Kidney (tissue), 13 donors: ENCODE measurements at regions not wholly inside any gene's neighbourhood (a gene's known extent, or its start where the extent isn't known, plus 50 kb on each side); places are given as distances from the start of the nearest gene placed in this dataset.
A peak's percentile ranks its signal among the peaks of the same experiment; 100 is the strongest.

ENCODE experiments used
- DNase-seq, 5 donors: peaks; one replicate each; pipeline ENCODE4 v3.0.0-alpha.2; 2013 to 2020
- FAIRE-seq: peaks from 2 replicates; lab custom pipeline; 2012; peaks lifted over from hg19 to GRCh38; lab: Jason Lieb, UNC
- H3K27ac ChIP-seq, 2 donors: one replicate each; pipeline ENCODE4 v1.7.0; 2013; ENCODE audit warnings: low read depth in 2 of 2, low read length in 2 of 2, inconsistent platforms in 1 of 2
- H3K27me3 ChIP-seq: one replicate; pipeline ENCODE4 v1.7.1; 2013; ENCODE audit warnings: low read length, inconsistent platforms; ENCODE audit not compliant: control insufficient read depth, insufficient read depth
- H3K36me3 ChIP-seq, 3 donors: one replicate each; pipeline versions ENCODE4 v1.7.0 to v1.7.1; 2013; ENCODE audit warnings: low read length in 3 of 3, control low read depth in 1 of 3, inconsistent platforms in 1 of 3; ENCODE audit not compliant: insufficient read depth in 3 of 3, control insufficient read depth in 2 of 3
- H3K4me1 ChIP-seq, 3 donors: one replicate each; pipeline versions ENCODE4 v1.7.0 to v1.7.1; 2013; ENCODE audit warnings: low read length in 3 of 3, inconsistent platforms in 1 of 3, low read depth in 1 of 3; ENCODE audit not compliant: control insufficient read depth in 2 of 3, insufficient read depth in 2 of 3
- H3K4me3 ChIP-seq, 3 donors: one replicate each; pipeline versions ENCODE4 v1.7.0 to v1.8.1; 2013; ENCODE audit warnings: low read length in 3 of 3, control low read depth in 1 of 3, inconsistent platforms in 1 of 3
- H3K9ac ChIP-seq, 3 donors: one replicate each; pipeline versions ENCODE4 v1.7.0 to v1.7.1; 2013; ENCODE audit warnings: low read length in 3 of 3, control low read depth in 1 of 3, inconsistent platforms in 1 of 3
- H3K9me3 ChIP-seq, 3 donors: one replicate each; pipeline versions ENCODE4 v1.7.0 to v1.7.1; 2013; ENCODE audit warnings: low read length in 3 of 3, control low read depth in 1 of 3, inconsistent platforms in 1 of 3; ENCODE audit not compliant: control insufficient read depth in 2 of 3, insufficient read depth in 1 of 3
- intact Hi-C: fragments of 100-400 bp; cut with DNase I; formaldehyde crosslinking; loops from one replicate; pipeline ENCODE4 v1.11.1; 2022
- TF ChIP-seq, protein P1 (sequence below): IDR thresholded peaks from 3 replicates; pipeline ENCODE4 v1.5.1; 2012; ENCODE audit warnings: mild to moderate bottlenecking, moderate library complexity, borderline replicate concordance; ENCODE audit not compliant: insufficient read depth; ENCODE audit errors: extremely low read depth
- donor health status: control.
- donor health status: control.
- donor health status: control.
- donor health status: control.
- donor health status: control.
- donor health status: DM: yes; HTN: yes; CAD: no.
- donor health status: Normal renal cell carcinoma (clear cell type).

DNA sequence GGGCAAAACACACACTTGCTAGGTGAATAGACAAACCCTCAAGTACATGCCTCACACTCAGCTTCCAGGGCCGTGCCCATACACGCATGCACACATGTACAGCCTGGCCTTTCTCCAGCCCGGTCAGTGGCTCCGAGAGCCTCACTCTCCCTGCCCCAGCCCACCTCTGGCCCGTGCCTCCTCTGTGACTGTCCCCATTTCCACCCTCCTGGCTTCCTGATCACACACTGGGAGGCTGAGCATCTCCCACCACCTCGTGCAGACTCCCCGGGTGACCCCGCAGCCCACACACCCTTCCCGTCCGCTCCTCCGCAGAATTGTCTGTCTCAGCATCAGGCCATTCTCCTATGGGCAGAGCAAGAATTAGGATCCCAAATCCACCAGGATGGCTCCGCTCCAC is 634.1 kb downstream of the TBC1D22A start:
- Histone ChIP-seq H3K27me3 (no peaks in the 10 kb centered on the region), H3K36me3 (no peaks in the 10 kb centered on the region), H3K9me3 (no peaks in the 10 kb centered on the region), H3K4me3 (no peak overlapping the region), H3K9ac (no peak overlapping the region), H3K27ac (no peak overlapping the region), H3K4me1 (no peaks in the 10 kb centered on the region)
- TF ChIP-seq, protein P1, sequence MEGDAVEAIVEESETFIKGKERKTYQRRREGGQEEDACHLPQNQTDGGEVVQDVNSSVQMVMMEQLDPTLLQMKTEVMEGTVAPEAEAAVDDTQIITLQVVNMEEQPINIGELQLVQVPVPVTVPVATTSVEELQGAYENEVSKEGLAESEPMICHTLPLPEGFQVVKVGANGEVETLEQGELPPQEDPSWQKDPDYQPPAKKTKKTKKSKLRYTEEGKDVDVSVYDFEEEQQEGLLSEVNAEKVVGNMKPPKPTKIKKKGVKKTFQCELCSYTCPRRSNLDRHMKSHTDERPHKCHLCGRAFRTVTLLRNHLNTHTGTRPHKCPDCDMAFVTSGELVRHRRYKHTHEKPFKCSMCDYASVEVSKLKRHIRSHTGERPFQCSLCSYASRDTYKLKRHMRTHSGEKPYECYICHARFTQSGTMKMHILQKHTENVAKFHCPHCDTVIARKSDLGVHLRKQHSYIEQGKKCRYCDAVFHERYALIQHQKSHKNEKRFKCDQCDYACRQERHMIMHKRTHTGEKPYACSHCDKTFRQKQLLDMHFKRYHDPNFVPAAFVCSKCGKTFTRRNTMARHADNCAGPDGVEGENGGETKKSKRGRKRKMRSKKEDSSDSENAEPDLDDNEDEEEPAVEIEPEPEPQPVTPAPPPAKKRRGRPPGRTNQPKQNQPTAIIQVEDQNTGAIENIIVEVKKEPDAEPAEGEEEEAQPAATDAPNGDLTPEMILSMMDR, result no peak
- FAIRE-seq, result no peak
- DNase-seq, result peak in 1 of 5 donors; percentile 34
- intact Hi-C loops, result no loop called here

DNA sequence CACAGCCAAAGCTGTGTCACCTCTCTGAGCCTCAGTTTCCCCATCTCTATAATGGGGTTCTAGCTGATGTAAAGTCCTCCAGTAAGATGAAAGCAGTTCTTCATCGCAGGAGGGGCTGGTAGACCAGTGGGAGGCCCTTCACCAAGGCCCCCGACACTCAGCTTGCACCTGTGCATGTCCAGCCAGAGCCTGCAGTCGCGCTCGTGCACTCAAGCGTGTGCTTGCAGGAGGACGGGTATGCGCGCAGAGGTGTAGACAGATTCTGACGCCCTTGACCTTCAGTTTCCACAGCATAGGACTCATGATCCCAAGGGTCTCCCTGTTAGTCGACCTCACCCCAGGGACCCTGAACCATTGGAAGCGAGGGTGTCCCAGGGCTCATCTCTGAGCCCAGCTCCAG is 633.7 kb downstream of the TBC1D22A start:
- H3K9me3 ChIP-seq, result no peaks in the 10 kb centered on the region
- H3K4me1 ChIP-seq, result no peaks in the 10 kb centered on the region
- H3K27me3 ChIP-seq, result no peaks in the 10 kb centered on the region
- no peak overlapping the region for H3K9ac ChIP-seq
- FAIRE-seq (no peak), DNase-seq (peak in 1 of 5 donors; percentile 52)
- H3K4me3 ChIP-seq, result no peak overlapping the region
- TF ChIP-seq, protein P1, result no peak
- no peak overlapping the region for H3K27ac ChIP-seq
- intact Hi-C loops, result no loop called here
- no peaks in the 10 kb centered on the region for H3K36me3 ChIP-seq

DNA sequence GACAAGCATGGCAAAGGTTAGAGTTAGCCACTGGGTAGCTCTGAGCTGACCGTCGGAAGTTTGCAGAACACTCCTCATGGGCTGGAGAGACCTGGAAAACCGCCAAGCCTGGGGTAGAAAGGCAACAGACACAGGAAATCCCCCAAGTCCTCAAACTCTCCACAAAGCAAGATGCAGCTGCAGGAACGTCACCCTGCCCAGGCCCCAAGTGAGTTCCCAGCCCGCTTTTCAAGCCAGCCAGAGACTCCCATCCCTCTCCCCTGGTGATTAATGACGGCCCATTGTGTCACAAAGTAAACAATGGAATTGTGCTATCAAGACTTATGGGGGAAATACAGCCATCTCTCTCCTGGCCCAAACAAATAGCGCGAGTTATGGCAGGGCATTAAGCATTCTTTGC is 633.0 kb downstream of the TBC1D22A start:
- Histone ChIP-seq H3K27me3 (no peaks in the 10 kb centered on the region), H3K27ac (no peak overlapping the region), H3K4me1 (no peaks in the 10 kb centered on the region), H3K9ac (no peak overlapping the region), H3K4me3 (no peak overlapping the region), H3K9me3 (no peaks in the 10 kb centered on the region), H3K36me3 (no peaks in the 10 kb centered on the region)
- intact Hi-C loops, result no loop called here
- TF ChIP-seq, protein P1, result no peak
- DNase-seq, result peak in 4 of 5 donors; percentile 40 to 78 (median 46)
- no peak for FAIRE-seq
